Activated CD8-positive, alpha-beta T cell treated with anti-CD3 and anti-CD28 coated beads for 36 hours (primary cell): ENCODE measurements at regions not wholly inside any gene's neighbourhood (a gene's known extent, or its start where the extent isn't known, plus 50 kb on each side); places are given as distances from the start of the nearest gene placed in this dataset.

Source experiments
- ATAC-seq: fragments of 200-7000 bp; cut with Tn5 transposase; one replicate; pipeline ENCODE4 v1.10.0; 2021; ENCODE audit warnings: mild to moderate bottlenecking, moderate library complexity
- CTCF ChIA-PET: fragments of 350-600 bp; sonication (Branson Sonifier 250); formaldehyde crosslinking; loops from one replicate; lab custom pipeline; 2021; ENCODE audit warnings: antibody characterized with exemption; lab: Charles Lee
- POLR2A ChIA-PET: fragments of 350-600 bp; sonication (Branson Sonifier 250); formaldehyde crosslinking; loops from one replicate; lab custom pipeline; 2021; ENCODE audit warnings: antibody characterized with exemption; lab: Charles Lee
- DNase-seq: peaks from one replicate; pipeline ENCODE4 v3.0.0-alpha.2; 2020
- H3K27ac Mint-ChIP-seq: one replicate; pipeline ENCODE4 v1.8.0; 2021; ENCODE audit warnings: mild to moderate bottlenecking, mixed read lengths
- H3K27me3 Mint-ChIP-seq: one replicate; pipeline ENCODE4 v1.8.0; 2021; ENCODE audit warnings: mixed read lengths
- H3K36me3 Mint-ChIP-seq: one replicate; pipeline ENCODE4 v1.8.0; 2021; ENCODE audit warnings: low read depth, mixed read lengths
- H3K4me1 Mint-ChIP-seq: one replicate; pipeline ENCODE4 v1.8.0; 2021; ENCODE audit warnings: low read depth, mixed read lengths
- H3K4me3 Mint-ChIP-seq: one replicate; pipeline ENCODE4 v1.8.0; 2021; ENCODE audit warnings: mild to moderate bottlenecking, moderate library complexity, mixed read lengths
- H3K9me3 Mint-ChIP-seq: one replicate; pipeline ENCODE4 v1.8.0; 2021; ENCODE audit warnings: mixed read lengths
- intact Hi-C: fragments of 100-400 bp; cut with micrococcal nuclease; formaldehyde crosslinking; loops from one replicate; pipeline ENCODE4 v1.10.0; 2022
- TF ChIP-seq, protein P1 (sequence below): fragments of 200-600 bp; IDR thresholded peaks from one replicate; pipeline ENCODE4 v1.8.0; 2022; ENCODE audit warnings: antibody characterized with exemption, mild to moderate bottlenecking

DNA sequence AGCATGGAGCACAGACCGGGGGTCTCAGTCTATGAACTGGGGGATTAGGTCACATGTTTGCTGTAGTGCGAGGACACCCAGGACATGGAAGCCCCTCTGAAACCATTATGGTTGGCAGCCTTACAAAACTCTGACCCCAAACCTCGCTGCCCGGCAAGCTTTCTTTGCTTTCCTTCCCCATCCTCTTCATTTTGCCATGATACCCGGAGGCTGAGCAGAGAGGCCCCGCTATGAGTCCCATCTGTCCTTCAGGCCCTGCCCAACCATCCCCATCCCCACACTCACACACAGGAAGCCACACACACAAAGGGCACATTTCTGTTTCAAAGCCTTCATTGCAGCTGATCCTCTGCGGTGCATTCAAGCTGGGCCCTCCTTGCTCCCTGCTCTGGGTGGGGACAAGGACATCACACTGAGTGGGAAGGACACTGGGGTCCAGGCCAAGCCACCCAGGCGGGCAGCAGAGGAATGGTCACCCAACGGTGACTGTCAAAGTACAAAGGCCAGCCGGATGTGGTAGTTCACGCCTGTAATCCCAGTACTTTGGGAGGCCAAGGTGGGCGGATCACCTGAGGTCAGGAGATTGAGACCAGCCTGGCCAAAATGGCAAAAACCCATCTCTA lies 176.5 kb downstream of the CTTN start:
- DNase-seq (no peak), ATAC-seq (no peak)
- ChIA-PET CTCF (no interaction called here), POLR2A (interaction anchor here (1.2 kb wide), 1 partner anchor 14 kb away, joined by 3 read pairs; no protein-coding TSS in a partner anchor)
- no peak overlapping the region for H3K27ac Mint-ChIP-seq
- H3K27me3 Mint-ChIP-seq, result no peaks in the 10 kb centered on the region
- H3K4me3 Mint-ChIP-seq, result no peak overlapping the region
- intact Hi-C loops, result no loop called here
- H3K9me3 Mint-ChIP-seq, result no peaks in the 10 kb centered on the region
- H3K4me1 Mint-ChIP-seq, result no peaks in the 10 kb centered on the region
- no peaks in the 10 kb centered on the region for H3K36me3 Mint-ChIP-seq
- TF ChIP-seq, protein P1, sequence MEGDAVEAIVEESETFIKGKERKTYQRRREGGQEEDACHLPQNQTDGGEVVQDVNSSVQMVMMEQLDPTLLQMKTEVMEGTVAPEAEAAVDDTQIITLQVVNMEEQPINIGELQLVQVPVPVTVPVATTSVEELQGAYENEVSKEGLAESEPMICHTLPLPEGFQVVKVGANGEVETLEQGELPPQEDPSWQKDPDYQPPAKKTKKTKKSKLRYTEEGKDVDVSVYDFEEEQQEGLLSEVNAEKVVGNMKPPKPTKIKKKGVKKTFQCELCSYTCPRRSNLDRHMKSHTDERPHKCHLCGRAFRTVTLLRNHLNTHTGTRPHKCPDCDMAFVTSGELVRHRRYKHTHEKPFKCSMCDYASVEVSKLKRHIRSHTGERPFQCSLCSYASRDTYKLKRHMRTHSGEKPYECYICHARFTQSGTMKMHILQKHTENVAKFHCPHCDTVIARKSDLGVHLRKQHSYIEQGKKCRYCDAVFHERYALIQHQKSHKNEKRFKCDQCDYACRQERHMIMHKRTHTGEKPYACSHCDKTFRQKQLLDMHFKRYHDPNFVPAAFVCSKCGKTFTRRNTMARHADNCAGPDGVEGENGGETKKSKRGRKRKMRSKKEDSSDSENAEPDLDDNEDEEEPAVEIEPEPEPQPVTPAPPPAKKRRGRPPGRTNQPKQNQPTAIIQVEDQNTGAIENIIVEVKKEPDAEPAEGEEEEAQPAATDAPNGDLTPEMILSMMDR, result no peak

DNA sequence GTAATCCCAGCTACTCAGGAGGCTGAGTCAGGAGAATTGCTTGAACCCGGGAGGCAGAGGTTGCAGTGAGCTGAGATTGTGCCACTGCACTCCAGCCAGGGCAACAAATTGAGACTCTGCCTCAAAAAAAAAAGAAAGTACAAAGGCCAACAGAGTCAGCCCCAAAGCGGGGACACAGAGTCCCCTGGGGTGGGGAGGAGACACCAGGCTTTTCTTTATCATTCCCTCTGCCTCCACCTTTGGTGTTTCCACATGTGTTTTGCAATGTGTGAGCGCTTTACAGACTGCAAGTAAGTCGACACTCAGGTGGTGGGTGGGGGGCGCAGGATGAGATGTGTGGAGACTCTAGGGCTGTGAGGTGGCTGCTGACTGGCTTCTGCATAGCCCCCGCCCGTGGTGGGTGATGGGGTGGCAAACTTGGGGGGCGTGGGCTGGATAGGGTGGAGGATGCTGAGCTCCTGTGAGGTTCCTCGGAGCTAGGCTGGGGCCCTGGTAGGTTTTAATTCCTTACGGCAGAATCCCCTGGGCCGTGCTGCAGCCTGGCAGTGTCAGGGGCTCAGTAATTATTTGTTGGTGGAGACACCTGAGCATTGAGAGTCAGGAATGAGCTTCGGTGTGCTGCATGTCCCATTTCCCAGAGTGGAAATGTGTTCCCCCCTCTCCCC lies 177.2 kb downstream of the CTTN start:
- Mint-ChIP-seq H3K9me3 (no peaks in the 10 kb centered on the region), H3K27ac (no peak overlapping the region), H3K27me3 (no peaks in the 10 kb centered on the region), H3K4me3 (no peak overlapping the region), H3K36me3 (no peaks in the 10 kb centered on the region), H3K4me1 (no peaks in the 10 kb centered on the region)
- CTCF ChIA-PET, result no interaction called here
- intact Hi-C loops, result no loop called here
- DNase-seq (no peak), ATAC-seq (no peak)
- POLR2A ChIA-PET, result no interaction called here
- TF ChIP-seq, protein P1, result no peak

DNA sequence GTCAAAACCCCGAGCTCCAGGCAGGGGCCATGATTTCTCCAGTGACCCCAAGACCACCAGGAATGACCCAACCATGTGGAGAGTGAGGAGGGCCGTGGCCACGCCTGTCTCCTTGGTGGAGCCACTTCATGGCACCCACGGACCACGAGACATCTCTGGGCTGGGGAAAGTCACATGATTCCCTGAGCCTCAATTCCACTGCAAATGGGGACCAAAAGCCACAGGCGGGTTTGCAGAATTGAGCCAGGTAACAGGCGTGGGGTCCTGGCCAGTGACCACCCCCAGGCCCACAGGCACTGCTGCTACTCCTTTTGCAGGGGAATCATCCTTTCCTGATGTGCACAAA lies 178.9 kb downstream of the CTTN start:
- Mint-ChIP-seq H3K9me3 (no peaks in the 10 kb centered on the region), H3K27ac (no peak overlapping the region), H3K4me3 (no peak overlapping the region), H3K27me3 (no peaks in the 10 kb centered on the region), H3K36me3 (no peaks in the 10 kb centered on the region), H3K4me1 (no peaks in the 10 kb centered on the region)
- DNase-seq (no peak), ATAC-seq (no peak)
- TF ChIP-seq, protein P1, result no peak
- ChIA-PET POLR2A (no interaction called here), CTCF (no interaction called here)
- intact Hi-C loops, result no loop called here

DNA sequence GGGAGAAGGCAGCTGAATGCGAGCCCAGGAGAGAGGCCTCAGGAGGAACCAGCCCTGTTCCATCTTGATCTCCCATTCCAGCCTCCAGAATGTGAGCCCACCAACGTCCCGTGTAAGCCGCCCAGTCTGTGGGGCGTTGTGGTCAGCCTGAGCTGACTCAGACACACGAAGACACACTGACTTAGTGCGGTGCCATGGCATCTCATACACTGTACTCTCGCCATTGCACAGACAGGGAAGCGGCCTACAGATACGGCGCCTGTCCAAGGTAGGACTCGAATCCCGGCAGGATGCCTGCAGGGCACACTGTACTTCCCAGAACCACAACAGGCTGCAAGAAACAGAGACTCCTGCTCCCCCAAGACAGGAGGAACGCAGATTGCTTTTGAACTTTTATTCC lies 179.6 kb downstream of the CTTN start:
- ATAC-seq (no peak), DNase-seq (no peak)
- TF ChIP-seq, protein P1, result no peak
- intact Hi-C loops, result no loop called here
- ChIA-PET POLR2A (no interaction called here), CTCF (no interaction called here)
- Mint-ChIP-seq H3K4me1 (no peaks in the 10 kb centered on the region), H3K27ac (no peak overlapping the region), H3K27me3 (no peaks in the 10 kb centered on the region), H3K9me3 (no peaks in the 10 kb centered on the region), H3K4me3 (no peak overlapping the region), H3K36me3 (no peaks in the 10 kb centered on the region)

DNA sequence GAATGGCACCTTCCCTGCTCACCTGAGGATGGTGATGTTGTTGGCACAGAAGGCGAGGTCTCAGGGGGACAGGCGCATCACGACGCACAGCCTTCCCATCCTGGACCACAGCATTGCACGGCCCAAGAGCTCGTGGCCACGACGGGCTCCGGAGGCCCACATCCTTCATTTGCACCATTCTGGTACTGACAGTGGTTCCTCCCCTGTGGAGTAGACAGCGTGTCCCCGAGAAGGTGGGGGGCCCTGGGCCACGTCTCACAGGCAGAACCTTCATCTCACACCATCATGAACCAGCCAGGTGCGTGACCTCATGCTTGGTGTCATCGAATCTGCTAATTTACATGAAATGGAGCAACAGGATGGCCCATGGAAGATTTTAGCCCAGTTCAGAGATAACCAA lies 180.0 kb downstream of the CTTN start:
- POLR2A ChIA-PET, result no interaction called here

More for the DNA sequence above, 180.0 kb downstream of the CTTN start:
- TF ChIP-seq, protein P1, result no peak
- CTCF ChIA-PET, result no interaction called here
- DNase-seq (no peak), ATAC-seq (no peak)
- no peaks in the 10 kb centered on the region for H3K9me3 Mint-ChIP-seq
- no peak overlapping the region for H3K4me3 Mint-ChIP-seq
- intact Hi-C loops, result no loop called here
- no peaks in the 10 kb centered on the region for H3K27me3 Mint-ChIP-seq
- H3K27ac Mint-ChIP-seq, result no peak overlapping the region
- H3K36me3 Mint-ChIP-seq, result no peaks in the 10 kb centered on the region
- no peaks in the 10 kb centered on the region for H3K4me1 Mint-ChIP-seq
